Lower lobe of right lung (tissue), 2 donors: ENCODE measurements at regions not wholly inside any gene's neighbourhood (a gene's known extent, or its start where the extent isn't known, plus 50 kb on each side); places are given as distances from the start of the nearest gene placed in this dataset.

Experiments
- ATAC-seq, 2 donors: fragments of 200-7000 bp; cut with Tn5 transposase; one replicate each; pipeline ENCODE4 v1.9.1; 2020 to 2022; ENCODE audit warnings: mild to moderate bottlenecking in 2 of 2, moderate library complexity in 2 of 2
- DNase-seq: peaks from one replicate; pipeline ENCODE4 v3.0.0-alpha.2; 2020
- H3K27ac ChIP-seq: fragments of 200-600 bp; one replicate; pipeline ENCODE4 v1.8.0; 2022
- H3K27me3 ChIP-seq: fragments of 200-600 bp; one replicate; pipeline ENCODE4 v1.8.0; 2022; ENCODE audit warnings: low read depth
- H3K36me3 ChIP-seq: fragments of 200-600 bp; one replicate; pipeline ENCODE4 v1.8.0; 2022; ENCODE audit warnings: mild to moderate bottlenecking
- H3K4me1 ChIP-seq: fragments of 200-600 bp; one replicate; pipeline ENCODE4 v1.8.0; 2022
- H3K4me3 ChIP-seq: fragments of 200-600 bp; one replicate; pipeline ENCODE4 v1.8.0; 2022; ENCODE audit warnings: mild to moderate bottlenecking
- H3K9me3 ChIP-seq: fragments of 200-600 bp; one replicate; pipeline ENCODE4 v1.8.0; 2022
- CTCF ChIP-seq: fragments of 200-600 bp; IDR thresholded peaks from one replicate; pipeline ENCODE4 v1.8.0; 2022; ENCODE audit warnings: antibody characterized with exemption, mild to moderate bottlenecking
- intact Hi-C: fragments of 100-400 bp; cut with DNase I; formaldehyde crosslinking; loops from one replicate; pipeline ENCODE4 v1.11.0; 2022
- donor health status: DM: no; HTN: yes; CAD: no; lungs with severe emphysema.

- Histone ChIP-seq H3K4me3 (peak overlapping the region; percentile 31), H3K27ac (no peak overlapping the region), H3K27me3 (peaks cover 10% of the 10 kb centered on the region), H3K9me3 (no peaks in the 10 kb centered on the region), H3K36me3 (no peaks in the 10 kb centered on the region), H3K4me1 (peaks cover 19% of the 10 kb centered on the region)
- TF ChIP-seq CTCF = no peak
- DNase-seq (no peak), ATAC-seq (peak; percentile 44 to 52)
- intact Hi-C loops = no loop called here
Measured at GRCh38 chr2:62569907-62570841, 64.2 kb upstream of the TMEM17 start.

- Histone ChIP-seq H3K27me3 (peaks cover 10% of the 10 kb centered on the region), H3K36me3 (no peaks in the 10 kb centered on the region), H3K9me3 (no peaks in the 10 kb centered on the region), H3K4me1 (peaks cover 19% of the 10 kb centered on the region), H3K27ac (no peak overlapping the region), H3K4me3 (no peak overlapping the region)
- ATAC-seq (peak; percentile 54 to 67), DNase-seq (no peak)
- intact Hi-C loops = no loop called here
- TF ChIP-seq CTCF = no peak
Measured at GRCh38 chr2:62568983-62569837, 63.2 kb upstream of the TMEM17 start.

- Histone ChIP-seq H3K27ac (no peak overlapping the region), H3K27me3 (peaks cover 10% of the 10 kb centered on the region), H3K9me3 (no peaks in the 10 kb centered on the region), H3K36me3 (no peaks in the 10 kb centered on the region), H3K4me1 (peaks cover 19% of the 10 kb centered on the region), H3K4me3 (no peak overlapping the region)
- ATAC-seq (peak in 1 of 2 donors; percentile 38), DNase-seq (no peak)
- TF ChIP-seq CTCF = no peak
- intact Hi-C loops = no loop called here
Measured at GRCh38 chr2:62568074-62568473, 62.1 kb upstream of the TMEM17 start.

- ATAC-seq (no peak), DNase-seq (no peak)
- H3K4me3 ChIP-seq = no peak overlapping the region
- no peaks in the 10 kb centered on the region for H3K9me3 ChIP-seq
- peaks cover 19% of the 10 kb centered on the region for H3K4me1 ChIP-seq
- no peak overlapping the region for H3K27ac ChIP-seq
- H3K36me3 ChIP-seq = no peaks in the 10 kb centered on the region
- no peak for TF ChIP-seq CTCF
- intact Hi-C loops = no loop called here
- peaks cover 10% of the 10 kb centered on the region for H3K27me3 ChIP-seq
Measured at GRCh38 chr2:62567669-62568068, 61.7 kb upstream of the TMEM17 start.

- Histone ChIP-seq H3K27me3 (peaks cover 10% of the 10 kb centered on the region), H3K36me3 (no peaks in the 10 kb centered on the region), H3K27ac (no peak overlapping the region), H3K9me3 (no peaks in the 10 kb centered on the region), H3K4me3 (no peak overlapping the region), H3K4me1 (peaks cover 19% of the 10 kb centered on the region)
- TF ChIP-seq CTCF = no peak
- ATAC-seq (no peak), DNase-seq (no peak)
- intact Hi-C loops = no loop called here
Measured at GRCh38 chr2:62566847-62567246, 60.9 kb upstream of the TMEM17 start.
